GM19397 (cell line): ENCODE measurements at regions not wholly inside any gene's neighbourhood (a gene's known extent, or its start where the extent isn't known, plus 50 kb on each side); places are given as distances from the start of the nearest gene placed in this dataset.

Source experiments
- ATAC-seq: cut with Tn5 transposase; IDR thresholded peaks from one replicate; pipeline ENCODE4 v1.9.1; 2021; ENCODE audit warnings: mild to moderate bottlenecking, moderate library complexity; ENCODE audit not compliant: unreplicated experiment

- ATAC-seq, result no peak
These were observed 131.8 kb upstream of the GALNT5 start for GRCh38 chr2:157125685-157126084.

- ATAC-seq, result no peak
These were observed 130.1 kb upstream of the GALNT5 start for GRCh38 chr2:157127249-157128012.

GRCh38 chr2:157143901-157144300, 113.6 kb upstream of the GALNT5 start:
- ATAC-seq, result no peak

DNA sequence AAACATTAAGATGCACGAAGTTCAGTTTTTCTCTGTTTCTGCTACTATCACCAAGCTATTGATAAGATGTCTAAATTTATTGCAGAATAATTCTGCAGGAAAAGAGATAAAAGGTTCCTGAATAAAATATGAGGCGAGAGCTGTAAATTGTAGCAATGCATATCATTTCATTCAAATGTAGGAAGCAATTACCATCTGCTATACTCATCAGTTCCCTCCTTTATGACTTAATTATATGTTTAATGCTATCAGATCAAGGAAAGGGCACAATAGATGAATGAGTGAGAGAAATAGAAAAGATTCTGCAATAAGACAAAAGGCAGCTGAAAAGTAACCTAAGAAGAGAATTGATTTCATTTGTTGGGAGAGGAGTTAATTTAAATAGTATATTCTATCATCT, 108.2 kb upstream of the GALNT5 start:
- no peak for ATAC-seq

- ATAC-seq, result peak; percentile 89
These were observed 106.8 kb upstream of the GALNT5 start for GRCh38 chr2:157150747-157151146.

DNA sequence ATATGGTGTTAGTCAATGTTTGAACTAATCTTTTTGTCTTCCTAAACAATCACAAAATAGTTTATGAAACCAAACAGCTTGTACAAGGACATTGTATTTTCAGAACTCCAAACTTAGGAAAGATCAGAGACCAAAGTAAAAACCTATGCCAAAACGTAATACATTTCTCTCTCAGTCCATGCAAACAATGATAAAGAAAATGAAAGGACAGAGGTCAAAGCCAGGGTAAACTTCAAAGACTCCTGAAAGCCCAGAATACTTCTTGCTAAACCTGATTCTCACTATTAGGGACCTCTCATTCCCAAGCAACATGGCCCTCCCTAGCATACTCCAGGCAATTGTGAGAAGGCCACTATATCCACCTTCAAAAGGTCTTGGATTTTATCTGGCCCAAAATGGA, 105.1 kb upstream of the GALNT5 start:
- no peak for ATAC-seq

- no peak for ATAC-seq
These were observed 101.5 kb upstream of the GALNT5 start for GRCh38 chr2:157155992-157156391.

GRCh38 chr2:157158111-157158510, 99.4 kb upstream of the GALNT5 start:
- no peak for ATAC-seq

DNA sequence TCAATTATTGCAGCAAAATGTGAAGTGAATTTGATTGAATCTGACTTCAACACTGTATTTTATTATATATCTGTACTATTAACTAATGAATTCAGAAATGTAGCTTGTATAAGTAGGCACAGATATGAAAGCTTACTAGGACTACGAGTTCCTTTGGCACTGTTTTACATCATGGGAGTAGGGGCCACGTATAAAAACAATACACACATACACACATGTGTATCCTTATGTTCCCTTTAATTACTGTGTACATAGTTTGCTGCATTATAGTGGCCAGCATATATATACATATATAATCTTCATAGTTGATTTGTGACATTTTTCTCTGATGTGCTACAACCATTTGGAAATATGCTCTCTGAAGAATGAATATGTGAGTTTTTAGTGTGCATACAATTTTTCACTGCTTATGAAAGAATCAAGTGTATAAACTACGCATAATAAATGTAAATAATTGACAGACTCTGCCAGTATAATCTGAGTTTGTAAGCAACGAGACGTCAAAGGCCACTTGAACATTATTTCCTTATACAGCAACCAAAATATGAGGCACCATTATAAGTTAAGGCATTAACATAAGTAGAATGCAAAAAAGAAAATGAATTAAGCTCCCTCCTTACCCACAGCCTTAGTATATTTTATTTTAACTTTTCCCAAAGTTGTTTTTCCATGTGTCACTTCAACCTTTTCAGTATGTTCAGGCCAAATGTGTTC, 98.1 kb upstream of the GALNT5 start:
- no peak for ATAC-seq

- ATAC-seq, result no peak
These were observed 97.4 kb upstream of the GALNT5 start for GRCh38 chr2:157160111-157160510.

DNA sequence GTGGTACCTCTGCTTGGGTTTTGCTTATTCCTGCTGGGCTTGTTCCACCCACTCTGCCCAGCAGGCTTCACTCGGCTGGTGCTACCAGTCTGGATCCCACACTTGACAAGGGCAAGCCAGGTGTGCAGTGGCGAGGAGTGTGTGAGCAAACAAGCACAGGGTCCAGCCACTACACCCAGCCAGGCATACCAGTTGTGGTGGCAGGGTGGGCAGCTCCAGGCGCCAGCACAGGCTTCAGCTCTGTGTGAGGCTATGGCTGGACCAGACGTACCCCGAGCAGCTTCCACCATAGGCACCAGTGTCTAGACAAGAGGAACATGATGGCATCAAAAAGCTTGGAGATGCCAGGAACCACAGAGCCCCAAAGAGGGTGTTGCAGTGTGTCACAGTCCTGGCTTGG, 93.1 kb upstream of the GALNT5 start:
- ATAC-seq, result no peak

- no peak for ATAC-seq
These were observed 92.6 kb upstream of the GALNT5 start for GRCh38 chr2:157164891-157165290.

- ATAC-seq, result no peak
These were observed 89.0 kb upstream of the GALNT5 start for GRCh38 chr2:157168501-157168900.

DNA sequence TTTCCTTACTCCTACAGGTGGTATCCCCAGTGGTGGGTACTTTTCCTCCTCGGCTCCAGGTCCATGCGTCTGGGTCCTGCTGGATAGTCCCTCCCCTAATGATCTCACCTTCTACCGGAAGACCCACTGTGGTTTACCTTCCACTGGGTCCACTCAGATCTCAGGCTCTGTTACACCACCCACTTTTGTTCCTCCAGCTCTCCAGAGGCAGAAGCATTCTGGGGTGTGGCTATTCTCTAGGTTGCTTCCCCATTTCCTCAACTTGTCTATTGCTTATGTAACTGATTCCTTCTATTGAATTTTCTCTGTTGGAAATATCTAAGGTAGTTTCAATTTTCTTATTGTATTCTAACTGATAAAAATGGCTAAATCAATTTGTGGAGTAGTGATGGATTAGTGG, 87.6 kb upstream of the GALNT5 start:
- ATAC-seq, result no peak

DNA sequence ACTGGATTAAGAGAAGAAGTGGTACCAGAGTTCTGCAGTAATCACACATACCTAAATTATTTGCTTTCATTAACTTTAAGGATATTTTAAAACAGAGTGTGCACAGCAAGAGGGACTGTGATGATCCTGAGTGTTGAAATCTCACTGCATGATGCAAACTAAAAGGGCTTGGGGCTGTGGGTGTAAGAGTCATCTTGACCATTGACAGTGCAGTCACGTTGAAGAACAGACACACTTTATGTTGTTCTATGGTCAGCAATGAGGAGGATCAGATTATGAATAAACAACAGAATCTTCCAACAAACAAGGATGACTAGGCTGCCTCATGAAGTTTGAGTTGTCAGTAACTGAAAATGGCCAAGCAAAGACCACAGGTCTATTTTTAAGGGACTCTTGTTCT, 87.2 kb upstream of the GALNT5 start:
- ATAC-seq, result no peak

- ATAC-seq, result no peak
These were observed 85.3 kb upstream of the GALNT5 start for GRCh38 chr2:157172239-157172638.

DNA sequence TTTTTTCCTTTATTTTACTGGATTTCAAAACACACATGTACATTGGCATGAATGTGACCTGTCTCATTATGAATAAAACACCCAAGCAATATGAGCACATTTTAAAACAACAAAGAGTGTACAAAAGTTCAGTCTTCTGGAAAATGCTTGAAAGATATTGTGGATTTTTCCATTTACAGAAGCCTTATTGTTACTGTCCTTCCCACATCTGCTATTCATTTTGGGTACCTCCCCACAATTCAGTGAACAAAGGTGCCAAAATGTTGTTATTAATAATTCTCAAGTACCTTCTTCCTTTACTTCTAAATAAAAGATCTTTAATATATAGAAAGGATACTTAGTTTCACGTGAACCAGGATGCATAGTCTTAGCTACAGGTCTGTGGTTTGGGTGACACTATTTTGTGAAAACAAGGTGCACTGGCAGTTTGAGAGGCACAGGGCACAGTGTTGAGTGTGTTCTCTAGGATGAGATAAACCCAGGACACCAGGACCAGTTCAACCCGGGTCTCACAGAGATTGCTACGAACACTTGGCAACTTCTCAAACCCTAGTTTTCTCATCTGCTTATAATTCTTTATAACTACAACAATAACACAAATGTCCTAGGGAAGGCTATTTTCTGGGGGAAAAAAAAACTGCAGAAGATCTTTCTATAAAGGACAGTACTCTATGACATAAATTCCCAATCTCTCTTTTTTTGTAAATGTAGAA, 84.5 kb upstream of the GALNT5 start:
- ATAC-seq, result no peak

DNA sequence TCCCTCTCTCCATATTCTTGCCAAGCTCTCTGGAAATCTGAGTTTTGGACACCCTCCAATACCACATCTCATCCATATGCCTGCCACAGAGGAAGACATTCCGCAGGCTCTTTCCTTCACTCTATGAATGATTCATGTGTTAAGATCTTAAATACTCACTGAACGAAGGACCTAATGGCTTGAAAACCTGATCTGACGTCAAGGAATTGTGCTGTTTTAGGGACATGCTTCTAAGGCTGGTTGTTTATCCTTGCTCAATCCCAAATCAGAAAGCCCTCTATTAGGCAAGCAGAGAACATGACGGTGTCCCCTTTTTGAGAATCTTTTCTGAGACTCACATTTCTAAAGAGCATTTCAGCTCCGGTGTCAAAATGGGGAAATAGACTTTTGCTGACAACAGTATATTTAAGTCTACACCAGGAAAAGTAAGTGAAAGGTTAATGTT, 83.7 kb upstream of the GALNT5 start:
- ATAC-seq, result no peak

- ATAC-seq, result no peak
These were observed 83.2 kb upstream of the GALNT5 start for GRCh38 chr2:157174321-157174720.

- no peak for ATAC-seq
These were observed 80.9 kb upstream of the GALNT5 start for GRCh38 chr2:157176602-157177001.

DNA sequence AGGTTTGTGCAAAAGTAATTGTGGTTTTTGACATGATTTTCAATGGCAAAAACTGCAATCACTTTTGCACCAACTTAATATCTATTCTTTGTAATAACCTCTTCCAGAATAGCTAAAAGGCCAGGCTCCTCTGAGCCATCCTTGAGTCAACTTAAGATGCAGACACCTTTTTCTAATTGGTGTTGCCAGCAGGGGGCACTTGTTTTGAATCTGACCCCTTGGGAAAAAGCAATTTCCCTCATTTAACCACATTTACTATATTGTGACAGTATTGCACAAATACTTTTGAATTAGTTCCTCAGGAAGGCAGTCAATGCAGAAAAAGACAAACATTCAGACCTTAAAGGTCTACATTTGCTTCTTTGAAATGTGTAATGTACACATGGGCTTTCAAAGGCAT, 78.6 kb upstream of the GALNT5 start:
- ATAC-seq, result no peak
